Mammary epithelial cell (primary cell): ENCODE measurements at regions not wholly inside any gene's neighbourhood (a gene's known extent, or its start where the extent isn't known, plus 50 kb on each side); places are given as distances from the start of the nearest gene placed in this dataset.

Experiments
- CTCF ChIP-seq, 2 donors: IDR thresholded peaks in 1 of 2; conservative IDR thresholded peaks in 1 of 2; 2 replicates each; pipeline ENCODE4 v1.5.1; 2011 to 2012; ENCODE audit warnings: inconsistent platforms in 2 of 2, low read length in 2 of 2, mild to moderate bottlenecking in 2 of 2, control low read depth in 1 of 2, low read depth in 1 of 2; ENCODE audit not compliant: insufficient read depth in 1 of 2; ENCODE audit errors: extremely low read depth in 1 of 2
- EZH2 ChIP-seq: IDR thresholded peaks from 2 replicates; pipeline ENCODE4 v1.6.1; 2012; ENCODE audit warnings: low read length, inconsistent platforms, borderline replicate concordance

- no peak for TF ChIP-seq EZH2
- no peak for TF ChIP-seq CTCF (conservative IDR thresholded peaks at IDR 0.05 in 1 of 2, IDR thresholded peaks at IDR 0.05 in 1 of 2; ENCODE audit: extremely low read depth in 1 of 2, insufficient read depth in 1 of 2, low read depth in 1 of 2, low read length in 2 of 2)
These were observed 244.9 kb downstream of the C12orf50 start for GRCh38 chr12:87784350-87784749.
